H1 (cell line): ENCODE measurements at regions not wholly inside any gene's neighbourhood (a gene's known extent, or its start where the extent isn't known, plus 50 kb on each side); places are given as distances from the start of the nearest gene placed in this dataset.

Experiments
- CTCF ChIA-PET: fragments of 300-600 bp; sonication (Branson Sonifier 250); formaldehyde crosslinking; loops from one replicate; lab custom pipeline; 2021; ENCODE audit not compliant: partially characterized antibody; lab: Charles Lee
- POLR2A ChIA-PET: fragments of 300-600 bp; sonication (Branson Sonifier 250); formaldehyde crosslinking; loops from one replicate; lab custom pipeline; 2021; ENCODE audit warnings: inconsistent platforms; ENCODE audit not compliant: partially characterized antibody; lab: Charles Lee
- DNase-seq, 2 experiments: peaks; one replicate each; pipeline versions ENCODE4 v3.0.0 to v3.0.0-alpha.2; 2010 to 2022; ENCODE audit warnings: low spot score in 2 of 2, low read depth in 1 of 2, mixed read lengths in 1 of 2
- FAIRE-seq: peaks from 2 replicates; lab custom pipeline; 2011; peaks lifted over from hg19 to GRCh38; lab: Jason Lieb, UNC
- H2AFZ ChIP-seq: 2 replicates; pipeline ENCODE4 v1.8.1; 2012; ENCODE audit warnings: low read length, inconsistent platforms
- H2AK5ac ChIP-seq: 2 replicates; pipeline ENCODE4 v1.6.1; 2013; ENCODE audit warnings: low read depth, low read length
- H2BK120ac ChIP-seq: replicated peaks from 2 replicates; pipeline ENCODE3; 2013; ENCODE audit warnings: low read depth, low read length, inconsistent platforms
- H2BK12ac ChIP-seq: 2 replicates; pipeline ENCODE4 v1.6.1; 2013; ENCODE audit warnings: low read depth, low read length
- H2BK15ac ChIP-seq: 2 replicates; pipeline ENCODE4 v1.6.1; 2013; ENCODE audit warnings: low read length
- H2BK20ac ChIP-seq: 2 replicates; pipeline ENCODE4 v1.6.1; 2013; ENCODE audit warnings: low read length
- H2BK5ac ChIP-seq: 2 replicates; pipeline ENCODE4 v1.6.1; 2013; ENCODE audit warnings: low read depth, low read length
- H3K14ac ChIP-seq: 2 replicates; pipeline ENCODE4 v1.6.1; 2013; ENCODE audit warnings: inconsistent platforms; ENCODE audit not compliant: insufficient read length
- H3K18ac ChIP-seq: 2 replicates; pipeline ENCODE4 v1.6.1; 2013; ENCODE audit warnings: low read length; ENCODE audit errors: extremely low read depth
- H3K23ac ChIP-seq: 2 replicates; pipeline ENCODE4 v1.6.1; 2013; ENCODE audit warnings: inconsistent platforms; ENCODE audit not compliant: insufficient read length
- H3K23me2 ChIP-seq: 2 replicates; pipeline ENCODE4 v1.6.1; 2013; ENCODE audit warnings: low read depth, low read length
- H3K27ac ChIP-seq: 2 replicates; pipeline ENCODE4 v1.6.1; 2011; ENCODE audit warnings: low read depth, low read length, inconsistent platforms
- H3K27me3 ChIP-seq, 4 experiments: replicated peaks in 1 of 4; 1 replicate in 1 of 4; 2 replicates in 3 of 4; pipeline versions ENCODE4 v1.6.1 to v1.8.1; 2011 to 2013; ENCODE audit warnings: low read length in 3 of 4, mild to moderate bottlenecking in 3 of 4, inconsistent platforms in 2 of 4, mixed read lengths in 2 of 4, moderate library complexity in 1 of 4; ENCODE audit not compliant: control insufficient read depth in 3 of 4, insufficient read depth in 3 of 4; ENCODE audit errors: extremely low read depth in 1 of 4
- H3K36me3 ChIP-seq, 4 experiments: 2 replicates each; pipeline versions ENCODE4 v1.6.1 to v1.8.1; 2011 to 2013; ENCODE audit warnings: mild to moderate bottlenecking in 4 of 4, low read length in 3 of 4, moderate library complexity in 2 of 4, control low read depth in 1 of 4, inconsistent platforms in 1 of 4; ENCODE audit not compliant: insufficient read depth in 4 of 4, control insufficient read depth in 2 of 4
- H3K4ac ChIP-seq: replicated peaks from 2 replicates; pipeline ENCODE3; 2013; ENCODE audit warnings: low read length, low read depth, mixed read lengths, inconsistent platforms; ENCODE audit not compliant: insufficient read length
- H3K4me1 ChIP-seq, 4 experiments: replicated peaks in 1 of 4; 1 replicate in 1 of 4; 2 replicates in 3 of 4; pipeline versions ENCODE4 v1.6.1 to v1.8.1; 2011 to 2013; ENCODE audit warnings: low read length in 3 of 4, inconsistent platforms in 2 of 4, mixed read lengths in 1 of 4; ENCODE audit not compliant: insufficient read depth in 4 of 4, control insufficient read depth in 3 of 4
- H3K4me2 ChIP-seq, 2 experiments: 2 replicates each; pipeline versions ENCODE4 v1.6.1 to v1.8.1; 2011 to 2013; ENCODE audit warnings: low read depth in 2 of 2, low read length in 2 of 2, control low read depth in 1 of 2, inconsistent platforms in 1 of 2, mild to moderate bottlenecking in 1 of 2; ENCODE audit not compliant: insufficient read depth in 1 of 2
- H3K4me3 ChIP-seq, 4 experiments: fragments of 200-600, 300-600 bp in 1 of 4; sonication (generic), shearing (Covaris generic), sonication (Bioruptor Twin) in 1 of 4; 2 replicates each; pipeline versions ENCODE4 v1.5.1 to v1.8.1; 2011 to 2016; ENCODE audit warnings: low read length in 4 of 4, low read depth in 3 of 4, control low read depth in 2 of 4, inconsistent platforms in 2 of 4, mild to moderate bottlenecking in 2 of 4, mixed read lengths in 1 of 4, moderate library complexity in 1 of 4; ENCODE audit not compliant: insufficient read depth in 2 of 4; ENCODE audit errors: extremely low read depth in 1 of 4
- H3K56ac ChIP-seq: replicated peaks from 2 replicates; pipeline ENCODE3; 2013; ENCODE audit warnings: low read depth, mild to moderate bottlenecking, mixed read lengths, low read length, inconsistent platforms; ENCODE audit not compliant: insufficient read length
- H3K79me1 ChIP-seq: 2 replicates; pipeline ENCODE4 v1.6.1; 2013; ENCODE audit warnings: low read depth, low read length, control low read depth
- H3K79me2 ChIP-seq, 2 experiments: 2 replicates each; pipeline versions ENCODE4 v1.6.1 to v1.8.1; 2012 to 2013; ENCODE audit warnings: low read length in 2 of 2, mild to moderate bottlenecking in 2 of 2, inconsistent platforms in 1 of 2; ENCODE audit not compliant: insufficient read depth in 2 of 2, control insufficient read depth in 1 of 2
- H3K9ac ChIP-seq, 4 experiments: replicated peaks in 1 of 4; 1 replicate in 1 of 4; 2 replicates in 3 of 4; pipeline versions ENCODE4 v1.6.1 to v1.8.1; 2011 to 2013; ENCODE audit warnings: low read depth in 3 of 4, low read length in 3 of 4, control low read depth in 2 of 4, mild to moderate bottlenecking in 2 of 4, moderate library complexity in 2 of 4, inconsistent platforms in 1 of 4; ENCODE audit errors: extremely low read depth in 1 of 4
- H3K9me3 ChIP-seq, 2 experiments: 2 replicates each; pipeline versions ENCODE4 v1.6.1 to v1.8.1; 2012 to 2013; ENCODE audit warnings: mild to moderate bottlenecking in 2 of 2, moderate library complexity in 2 of 2, control low read depth in 1 of 2, inconsistent platforms in 1 of 2, low read depth in 1 of 2, low read length in 1 of 2, mixed read lengths in 1 of 2; ENCODE audit not compliant: insufficient read depth in 2 of 2
- H4K20me1 ChIP-seq, 2 experiments: replicated peaks in 1 of 2; 2 replicates each; pipeline versions ENCODE3 to v1.8.1; 2011 to 2013; ENCODE audit warnings: inconsistent platforms in 2 of 2, low read length in 2 of 2, mild to moderate bottlenecking in 1 of 2; ENCODE audit not compliant: insufficient read depth in 2 of 2, control insufficient read depth in 1 of 2
- H4K5ac ChIP-seq: 2 replicates; pipeline ENCODE4 v1.6.1; 2013; ENCODE audit warnings: low read length, low read depth, mixed read lengths, inconsistent platforms; ENCODE audit not compliant: insufficient read length
- H4K8ac ChIP-seq: 2 replicates; pipeline ENCODE4 v1.8.0; 2013; ENCODE audit warnings: mild to moderate bottlenecking, moderate library complexity, low read length, inconsistent platforms; ENCODE audit not compliant: insufficient read depth; ENCODE audit errors: extremely low read depth
- H4K91ac ChIP-seq: replicated peaks from 2 replicates; pipeline ENCODE3; 2013; ENCODE audit warnings: low read length, mixed read lengths, inconsistent platforms; ENCODE audit not compliant: insufficient read length
- BACH1 ChIP-seq: IDR thresholded peaks from 2 replicates; pipeline ENCODE4 v1.6.1; 2012; ENCODE audit warnings: low read length, improper control_type of control experiment
- CBX5 ChIP-seq: fragments of 300-800, 300-1000 bp; sonication (generic); IDR thresholded peaks from 2 replicates; pipeline ENCODE4 v1.7.1; 2016; ENCODE audit warnings: antibody characterized with exemption, low read length, low read depth
- CTBP2 ChIP-seq: IDR thresholded peaks from 2 replicates; pipeline ENCODE4 v1.7.0; 2011; ENCODE audit warnings: borderline replicate concordance, mild to moderate bottlenecking, moderate library complexity, mixed read lengths, low read length; ENCODE audit not compliant: insufficient read depth, insufficient read length
- GABPA ChIP-seq: IDR thresholded peaks from 2 replicates; pipeline ENCODE4 v1.6.1; 2011; ENCODE audit warnings: mild to moderate bottlenecking, low read length, moderate library complexity, borderline replicate concordance; ENCODE audit not compliant: insufficient read depth
- JUN ChIP-seq: IDR thresholded peaks from 2 replicates; pipeline ENCODE4 v1.6.1; 2011; ENCODE audit warnings: low read depth, mild to moderate bottlenecking, improper control_type of control experiment, low read length
- POLR2AphosphoS5 ChIP-seq: IDR thresholded peaks from 2 replicates; pipeline ENCODE4 v1.6.1; 2011; ENCODE audit warnings: low read depth, low read length
- TAF1 ChIP-seq: IDR thresholded peaks from 2 replicates; pipeline ENCODE4 v1.6.1; 2011; ENCODE audit warnings: mild to moderate bottlenecking, low read depth, low read length
- TEAD4 ChIP-seq: IDR thresholded peaks from 2 replicates; pipeline ENCODE4 v1.6.1; 2012; ENCODE audit warnings: low read depth, low read length, inconsistent platforms, mixed read lengths
- WGBS, 2 experiments: shearing (Covaris generic) in 1 of 2; methylation state at CpG; one replicate each; pipeline versions ENCODE4 v1.1.6 to v1.1.7; 2013 to 2015; ENCODE audit warnings: low lambda C conversion rate in 2 of 2, mixed read lengths in 2 of 2, inconsistent platforms in 1 of 2, low coverage in 1 of 2, missing lambda C conversion rate in 1 of 2; ENCODE audit not compliant: insufficient replicate concordance in 2 of 2, insufficient coverage in 1 of 2, insufficient read length in 1 of 2; ENCODE audit errors: extremely low coverage in 1 of 2, missing lambda C conversion rate in 1 of 2; 5-methylcytosine and 5-hydroxymethylcytosine counted together

DNA sequence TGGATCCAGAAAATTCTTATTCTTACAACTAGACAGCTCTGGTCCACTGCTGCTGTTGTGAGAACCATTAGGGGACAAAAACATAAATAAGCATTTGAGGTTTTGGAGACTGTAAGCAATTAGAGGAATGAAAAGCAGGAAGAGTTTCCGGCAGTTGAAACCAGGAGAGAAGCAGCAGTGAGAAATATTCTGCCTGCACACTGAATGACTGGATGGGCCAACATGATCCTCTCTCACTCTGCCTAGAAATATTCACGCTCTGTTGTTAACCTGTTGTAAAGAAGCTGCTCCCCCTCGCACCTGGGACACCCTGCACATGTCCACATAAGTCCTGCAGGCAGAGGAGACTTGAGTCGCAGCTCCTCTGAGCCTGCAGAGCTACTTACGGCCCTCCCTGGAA lies 60.4 kb upstream of the RNF152 start:
- no peaks in the 10 kb centered on the region for H4K20me1 ChIP-seq
- no peak overlapping the region for H3K14ac ChIP-seq
- H3K18ac ChIP-seq, result no peak overlapping the region
- no peak for FAIRE-seq
- DNase-seq, result no peak
- 92% methylated on average over 5 of the region's 5 CpGs; no CpG with 5 or more reads in 1 of the 2 experiments for WGBS, 2 experiments
- H4K8ac ChIP-seq, result no peak overlapping the region
- H4K5ac ChIP-seq, result no peak overlapping the region
- H3K23ac ChIP-seq, result no peak overlapping the region
- H3K4ac ChIP-seq, result no peak overlapping the region
- TF ChIP-seq CBX5 (no peak), GABPA (no peak), BACH1 (no peak), CTBP2 (no peak), JUN (no peak), TEAD4 (no peak), POLR2AphosphoS5 (no peak), TAF1 (no peak)
- no peak overlapping the region for H2BK5ac ChIP-seq
- H2AFZ ChIP-seq, result no peak overlapping the region
- H3K79me2 ChIP-seq, result no peaks in the 10 kb centered on the region
- H3K36me3 ChIP-seq, result no peaks in the 10 kb centered on the region
- H3K4me2 ChIP-seq, result no peak overlapping the region
- no peaks in the 10 kb centered on the region for H3K79me1 ChIP-seq
- no peaks in the 10 kb centered on the region for H3K23me2 ChIP-seq
- ChIA-PET CTCF (interaction anchor here (0.9 to 1.8 kb wide), 2 partner anchors 146 to 176 kb away, joined by 3 read pairs; no protein-coding TSS in a partner anchor), POLR2A (no interaction called here)
- no peak overlapping the region for H2BK15ac ChIP-seq
- peaks cover 0 to 6% (median 5%) of the 10 kb centered on the region in 4 experiments; a peak in 3 of 7 replicates for H3K4me1 ChIP-seq
- no peak overlapping the region for H2BK12ac ChIP-seq
- H3K56ac ChIP-seq, result no peak overlapping the region
- no peak overlapping the region for H2BK120ac ChIP-seq
- no peaks in the 10 kb centered on the region for H3K27me3 ChIP-seq
- H4K91ac ChIP-seq, result no peak overlapping the region
- no peak overlapping the region for H2AK5ac ChIP-seq
- H3K9me3 ChIP-seq, result no peaks in the 10 kb centered on the region
- H3K9ac ChIP-seq, result no peak overlapping the region
- no peak overlapping the region for H3K27ac ChIP-seq
- no peak overlapping the region for H3K4me3 ChIP-seq
- H2BK20ac ChIP-seq, result peak overlapping the region; percentile 36; the same call in 1 of the 2 replicates
